Vagina (tissue), 2 donors: ENCODE measurements at regions not wholly inside any gene's neighbourhood (a gene's known extent, or its start where the extent isn't known, plus 50 kb on each side); places are given as distances from the start of the nearest gene placed in this dataset.
"Not testable (repeated sequence)": the region's sequence is repeated elsewhere in the genome, so short reads cannot be mapped to it uniquely, and the experiment has no call there.

Experiments
- DNase-seq, 2 donors: peaks; one replicate each; pipeline ENCODE4 v3.0.0-alpha.2; 2017; ENCODE audit errors: extremely low spot score in 2 of 2
- H3K27ac ChIP-seq: fragments of 200-600 bp; sonication (generic); one replicate; pipeline ENCODE4 v1.5.1; 2019
- H3K27me3 ChIP-seq: fragments of 200-600 bp; sonication (generic); one replicate; pipeline ENCODE4 v1.5.1; 2019
- H3K36me3 ChIP-seq, 2 donors: fragments of 200-600 bp; sonication (generic); one replicate each; pipeline ENCODE4 v1.5.1; 2017 to 2019
- H3K4me1 ChIP-seq: fragments of 200-600 bp; sonication (generic); one replicate; pipeline ENCODE4 v1.5.1; 2019
- H3K4me3 ChIP-seq, 2 donors: fragments of 200-600 bp; sonication (generic); 1 replicate in 1 of 2; 2 replicates in 1 of 2; pipeline ENCODE4 v1.5.1; 2016 to 2019
- H3K9me3 ChIP-seq: fragments of 200-600 bp; sonication (generic); one replicate; pipeline ENCODE4 v1.5.1; 2019
- CTCF ChIP-seq, 3 experiments: fragments of 450-650 bp in 2 of 3; fragments of 200-600 bp in 1 of 3; sonication (generic) in 1 of 3; IDR thresholded peaks; one replicate each; pipeline ENCODE4 v1.5.1; 2017 to 2019; ENCODE audit warnings: antibody characterized with exemption in 3 of 3, mild to moderate bottlenecking in 2 of 3, moderate library complexity in 2 of 3
- POLR2A ChIP-seq, 2 donors: fragments of 450-650 bp; IDR thresholded peaks; one replicate each; pipeline ENCODE4 v1.6.1; 2017; ENCODE audit warnings: antibody characterized with exemption in 2 of 2, mild to moderate bottlenecking in 2 of 2, moderate library complexity in 2 of 2
- POLR2AphosphoS5 ChIP-seq, 2 donors: sonication (generic); formaldehyde crosslinking; IDR thresholded peaks; one replicate each; pipeline ENCODE4 v1.9.0; 2017; ENCODE audit warnings: antibody characterized with exemption in 2 of 2, mild to moderate bottlenecking in 2 of 2, low read depth in 1 of 2; ENCODE audit not compliant: insufficient read depth in 1 of 2
- intact Hi-C: fragments of 100-400 bp; cut with DNase I; formaldehyde crosslinking; loops from one replicate; pipeline ENCODE4 v1.15.1; 2023

GRCh38 chr5:122656577-122656976, 118.3 kb upstream of the SNX2 start:
- TF ChIP-seq POLR2A (IDR thresholded peaks at IDR 0.05) (no peak), CTCF (IDR thresholded peaks at IDR 0.05) (no peak), POLR2AphosphoS5 (IDR thresholded peaks at IDR 0.05; ENCODE audit: insufficient read depth in 1 of 2, low read depth in 1 of 2) (no peak)
- no peak overlapping the region for H3K27ac ChIP-seq
- H3K27me3 ChIP-seq, result no peaks in the 10 kb centered on the region
- H3K4me1 ChIP-seq, result no peaks in the 10 kb centered on the region
- H3K9me3 ChIP-seq, result no peaks in the 10 kb centered on the region
- H3K4me3 ChIP-seq, result no peak overlapping the region
- DNase-seq, result no peak
- no peaks in the 10 kb centered on the region for H3K36me3 ChIP-seq
- intact Hi-C loops, result no loop called here

- no peaks in the 10 kb centered on the region for H3K27me3 ChIP-seq
- intact Hi-C loops, result no loop called here
- no peak for DNase-seq
- no peak overlapping the region for H3K27ac ChIP-seq
- no peaks in the 10 kb centered on the region for H3K9me3 ChIP-seq
- no peak for TF ChIP-seq POLR2A (IDR thresholded peaks at IDR 0.05)
- TF ChIP-seq CTCF (IDR thresholded peaks at IDR 0.05), result no peak
- TF ChIP-seq POLR2AphosphoS5 (IDR thresholded peaks at IDR 0.05; ENCODE audit: insufficient read depth in 1 of 2, low read depth in 1 of 2), result no peak
- H3K4me3 ChIP-seq, result no peak overlapping the region
- H3K36me3 ChIP-seq, result no peaks in the 10 kb centered on the region
- H3K4me1 ChIP-seq, result no peaks in the 10 kb centered on the region
Measured at GRCh38 chr5:122661496-122662180, 113.2 kb upstream of the SNX2 start.

GRCh38 chr5:122665051-122665450, 109.8 kb upstream of the SNX2 start:
- H3K27ac ChIP-seq, result no peak overlapping the region
- no peak for DNase-seq
- no peaks in the 10 kb centered on the region for H3K9me3 ChIP-seq
- H3K36me3 ChIP-seq, result no peaks in the 10 kb centered on the region
- no peaks in the 10 kb centered on the region for H3K4me1 ChIP-seq
- H3K27me3 ChIP-seq, result no peaks in the 10 kb centered on the region
- intact Hi-C loops, result no loop called here
- no peak overlapping the region for H3K4me3 ChIP-seq
- TF ChIP-seq CTCF (IDR thresholded peaks at IDR 0.05) (no peak), POLR2AphosphoS5 (IDR thresholded peaks at IDR 0.05; ENCODE audit: insufficient read depth in 1 of 2, low read depth in 1 of 2) (no peak), POLR2A (IDR thresholded peaks at IDR 0.05) (no peak)

- H3K4me1 ChIP-seq, result no peaks in the 10 kb centered on the region
- no peaks in the 10 kb centered on the region for H3K9me3 ChIP-seq
- no peak overlapping the region for H3K4me3 ChIP-seq
- H3K27ac ChIP-seq, result no peak overlapping the region
- intact Hi-C loops, result no loop called here
- no peak for DNase-seq
- TF ChIP-seq POLR2AphosphoS5 (IDR thresholded peaks at IDR 0.05; ENCODE audit: insufficient read depth in 1 of 2, low read depth in 1 of 2), result no peak
- TF ChIP-seq CTCF (IDR thresholded peaks at IDR 0.05), result no peak
- TF ChIP-seq POLR2A (IDR thresholded peaks at IDR 0.05), result no peak
- H3K36me3 ChIP-seq, result no peaks in the 10 kb centered on the region
- H3K27me3 ChIP-seq, result no peaks in the 10 kb centered on the region
Measured at GRCh38 chr5:122668552-122668951, 106.3 kb upstream of the SNX2 start.

- H3K9me3 ChIP-seq, intact Hi-C loops, H3K36me3 ChIP-seq: not testable (repeated sequence)
Measured at GRCh38 chr5:122669709-122670108, 105.2 kb upstream of the SNX2 start.

More at GRCh38 chr5:122669709-122670108, 105.2 kb upstream of the SNX2 start:
- not testable (repeated sequence) for H3K27me3 ChIP-seq, H3K27ac ChIP-seq, H3K4me3 ChIP-seq, H3K4me1 ChIP-seq, DNase-seq
